B cell (primary cell): ENCODE measurements at regions not wholly inside any gene's neighbourhood (a gene's known extent, or its start where the extent isn't known, plus 50 kb on each side); places are given as distances from the start of the nearest gene placed in this dataset.

Experiments
- CTCF ChIP-seq: fragments of 200-600 bp; IDR thresholded peaks from one replicate; pipeline ENCODE4 v1.8.0; 2022; ENCODE audit warnings: antibody characterized with exemption, mild to moderate bottlenecking
- EZH2 ChIP-seq: IDR thresholded peaks from 2 replicates; pipeline ENCODE4 v1.6.1; 2012; ENCODE audit warnings: borderline replicate concordance, low read depth, mild to moderate bottlenecking, moderate library complexity, low read length; ENCODE audit not compliant: insufficient read depth, poor library complexity, severe bottlenecking

GRCh38 chr10:10318856-10319255 is 698.8 kb upstream of the CELF2 start:
- no peak for TF ChIP-seq CTCF
- no peak for TF ChIP-seq EZH2
